ENCODE measurements at regions not wholly inside any gene's neighbourhood (a gene's known extent, or its start where the extent isn't known, plus 50 kb on each side); places are given as distances from the start of the nearest gene placed in this dataset.

- H3K27me3 Mint-ChIP-seq (ENCODE audit: unreplicated experiment), result no peaks in the 10 kb centered on the region
- no peaks in the 10 kb centered on the region for H3K4me1 Mint-ChIP-seq (ENCODE audit: unreplicated experiment)
- H3K27ac Mint-ChIP-seq (ENCODE audit: unreplicated experiment), result no peak overlapping the region
- H3K36me3 Mint-ChIP-seq (ENCODE audit: low read depth, unreplicated experiment), result no peaks in the 10 kb centered on the region
- no peak for DNase-seq (ENCODE audit: low spot score)
- H3K9me3 Mint-ChIP-seq (ENCODE audit: unreplicated experiment), result no peaks in the 10 kb centered on the region
- H3K4me3 Mint-ChIP-seq (ENCODE audit: unreplicated experiment), result no peak overlapping the region
- TF ChIP-seq CTCF (IDR thresholded peaks at IDR 0.05; ENCODE audit: unreplicated experiment), result no peak
Measured at GRCh38 chr2:19072161-19072560, 286.3 kb downstream of the OSR1 start.

- Mint-ChIP-seq H3K27me3 (ENCODE audit: unreplicated experiment) (no peaks in the 10 kb centered on the region), H3K4me3 (ENCODE audit: unreplicated experiment) (no peak overlapping the region), H3K9me3 (ENCODE audit: unreplicated experiment) (no peaks in the 10 kb centered on the region), H3K27ac (ENCODE audit: unreplicated experiment) (no peak overlapping the region), H3K4me1 (ENCODE audit: unreplicated experiment) (no peaks in the 10 kb centered on the region), H3K36me3 (ENCODE audit: low read depth, unreplicated experiment) (no peaks in the 10 kb centered on the region)
- TF ChIP-seq CTCF (IDR thresholded peaks at IDR 0.05; ENCODE audit: unreplicated experiment), result no peak
- DNase-seq (ENCODE audit: low spot score), result no peak
Measured at GRCh38 chr2:19070886-19071285, 287.5 kb downstream of the OSR1 start.

GRCh38 chr2:19068206-19068605 is 290.2 kb downstream of the OSR1 start:
- H3K4me3 Mint-ChIP-seq (ENCODE audit: unreplicated experiment), result no peak overlapping the region
- no peaks in the 10 kb centered on the region for H3K27me3 Mint-ChIP-seq (ENCODE audit: unreplicated experiment)
- TF ChIP-seq CTCF (IDR thresholded peaks at IDR 0.05; ENCODE audit: unreplicated experiment), result no peak
- H3K36me3 Mint-ChIP-seq (ENCODE audit: low read depth, unreplicated experiment), result no peaks in the 10 kb centered on the region
- DNase-seq (ENCODE audit: low spot score), result no peak
- no peaks in the 10 kb centered on the region for H3K4me1 Mint-ChIP-seq (ENCODE audit: unreplicated experiment)
- no peak overlapping the region for H3K27ac Mint-ChIP-seq (ENCODE audit: unreplicated experiment)
- H3K9me3 Mint-ChIP-seq (ENCODE audit: unreplicated experiment), result no peaks in the 10 kb centered on the region

- Mint-ChIP-seq H3K27ac (ENCODE audit: unreplicated experiment) (no peak overlapping the region), H3K4me3 (ENCODE audit: unreplicated experiment) (no peak overlapping the region), H3K27me3 (ENCODE audit: unreplicated experiment) (no peaks in the 10 kb centered on the region), H3K4me1 (ENCODE audit: unreplicated experiment) (no peaks in the 10 kb centered on the region), H3K36me3 (ENCODE audit: low read depth, unreplicated experiment) (no peaks in the 10 kb centered on the region), H3K9me3 (ENCODE audit: unreplicated experiment) (no peaks in the 10 kb centered on the region)
- DNase-seq (ENCODE audit: low spot score), result no peak
- TF ChIP-seq CTCF (IDR thresholded peaks at IDR 0.05; ENCODE audit: unreplicated experiment), result no peak
Measured at GRCh38 chr2:19062370-19062769, 296.1 kb downstream of the OSR1 start.

- Mint-ChIP-seq H3K4me1 (ENCODE audit: unreplicated experiment) (no peaks in the 10 kb centered on the region), H3K4me3 (ENCODE audit: unreplicated experiment) (no peak overlapping the region), H3K9me3 (ENCODE audit: unreplicated experiment) (no peaks in the 10 kb centered on the region), H3K36me3 (ENCODE audit: low read depth, unreplicated experiment) (no peaks in the 10 kb centered on the region), H3K27me3 (ENCODE audit: unreplicated experiment) (no peaks in the 10 kb centered on the region), H3K27ac (ENCODE audit: unreplicated experiment) (no peak overlapping the region)
- DNase-seq (ENCODE audit: low spot score), result no peak
- TF ChIP-seq CTCF (IDR thresholded peaks at IDR 0.05; ENCODE audit: unreplicated experiment), result no peak
Measured at GRCh38 chr2:19059076-19059475, 299.3 kb downstream of the OSR1 start.
